Gastroesophageal sphincter (tissue), 4 donors: ENCODE measurements at regions not wholly inside any gene's neighbourhood (a gene's known extent, or its start where the extent isn't known, plus 50 kb on each side); places are given as distances from the start of the nearest gene placed in this dataset.

Experiments used
- ATAC-seq: fragments of 150-250 bp; one replicate; pipeline ENCODE4 v1.9.1; 2016; ENCODE audit warnings: mild to moderate bottlenecking, moderate library complexity
- H3K27ac ChIP-seq, 4 donors: fragments of 200-600 bp; sonication (generic) in 3 of 4; 1 replicate in 3 of 4; 2 replicates in 1 of 4; pipeline ENCODE4 v1.5.1; 2016 to 2019
- H3K27me3 ChIP-seq: fragments of 200-600 bp; sonication (generic); one replicate; pipeline ENCODE4 v1.5.1; 2019
- H3K36me3 ChIP-seq, 2 donors: fragments of 200-600 bp; sonication (generic); one replicate each; pipeline ENCODE4 v1.5.1; 2019; ENCODE audit warnings: control low read depth in 1 of 2
- H3K4me1 ChIP-seq, 3 donors: fragments of 200-600 bp; sonication (generic); 1 replicate in 2 of 3; 2 replicates in 1 of 3; pipeline ENCODE4 v1.5.1; 2016 to 2019; ENCODE audit warnings: control low read depth in 2 of 3
- H3K4me3 ChIP-seq, 2 donors: fragments of 200-600 bp; sonication (generic); one replicate each; pipeline ENCODE4 v1.5.1; 2019; ENCODE audit warnings: mild to moderate bottlenecking in 1 of 2, moderate library complexity in 1 of 2
- H3K9me3 ChIP-seq, 3 donors: fragments of 200-600 bp; sonication (generic); one replicate each; pipeline ENCODE4 v1.5.1; 2017 to 2019; ENCODE audit warnings: control low read depth in 2 of 3
- EP300 ChIP-seq: sonication (generic); formaldehyde crosslinking; IDR thresholded peaks from one replicate; pipeline ENCODE4 v1.6.1; 2017; ENCODE audit warnings: antibody characterized with exemption, mild to moderate bottlenecking
- POLR2A ChIP-seq, 2 donors: fragments of 450-650 bp; IDR thresholded peaks; one replicate each; pipeline ENCODE4 v1.6.1; 2017; ENCODE audit warnings: antibody characterized with exemption in 2 of 2, mild to moderate bottlenecking in 2 of 2, moderate library complexity in 1 of 2
- POLR2AphosphoS5 ChIP-seq: sonication (generic); formaldehyde crosslinking; IDR thresholded peaks from one replicate; pipeline ENCODE4 v1.6.1; 2017; ENCODE audit warnings: antibody characterized with exemption
- WGBS, 2 donors: methylation state at CpG; one replicate each; pipeline ENCODE4 v1.1.5; 2018; ENCODE audit warnings: low coverage in 1 of 2; 5-methylcytosine and 5-hydroxymethylcytosine counted together
- TF ChIP-seq, protein P1 (sequence below), 4 experiments: fragments of 200-600 bp in 2 of 4; fragments of 450-650 bp in 2 of 4; sonication (generic) in 1 of 4; IDR thresholded peaks; one replicate each; pipeline ENCODE4 v1.5.1; 2017 to 2019; ENCODE audit warnings: antibody characterized with exemption in 4 of 4, mild to moderate bottlenecking in 2 of 4, moderate library complexity in 2 of 4

DNA sequence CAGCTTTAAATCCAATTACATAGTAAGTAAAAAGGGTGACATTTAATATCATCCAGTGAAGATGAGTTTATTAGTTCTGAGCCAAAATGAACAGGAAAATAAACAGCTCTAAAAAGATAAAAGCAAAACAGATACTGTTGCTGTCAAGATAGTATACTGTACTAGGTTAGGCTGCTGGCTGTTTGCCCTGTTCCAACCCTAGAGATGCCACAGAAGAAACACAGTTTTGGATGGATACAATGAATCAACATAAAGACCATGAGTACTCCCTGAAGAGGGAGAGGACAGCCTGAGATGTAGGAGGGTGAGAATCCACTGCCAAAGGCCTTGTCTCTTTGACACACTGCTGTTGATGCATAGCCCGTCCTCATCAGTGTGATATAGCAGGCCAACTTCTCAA, 1302.7 kb downstream of the EFNA5 start:
- Histone ChIP-seq H3K27me3 (no peaks in the 10 kb centered on the region), H3K9me3 (peaks cover 0 to 11% (median 0%) of the 10 kb centered on the region in 3 donors), H3K4me1 (no peaks in the 10 kb centered on the region), H3K27ac (no peak overlapping the region), H3K36me3 (no peaks in the 10 kb centered on the region), H3K4me3 (no peak overlapping the region)
- ATAC-seq, result no peak
- no CpG with 5 or more reads among the region's 1 CpG for WGBS, 2 donors
- TF ChIP-seq POLR2AphosphoS5, result no peak
- no peak for TF ChIP-seq EP300
- TF ChIP-seq POLR2A (IDR thresholded peaks at IDR 0.05), result no peak

DNA sequence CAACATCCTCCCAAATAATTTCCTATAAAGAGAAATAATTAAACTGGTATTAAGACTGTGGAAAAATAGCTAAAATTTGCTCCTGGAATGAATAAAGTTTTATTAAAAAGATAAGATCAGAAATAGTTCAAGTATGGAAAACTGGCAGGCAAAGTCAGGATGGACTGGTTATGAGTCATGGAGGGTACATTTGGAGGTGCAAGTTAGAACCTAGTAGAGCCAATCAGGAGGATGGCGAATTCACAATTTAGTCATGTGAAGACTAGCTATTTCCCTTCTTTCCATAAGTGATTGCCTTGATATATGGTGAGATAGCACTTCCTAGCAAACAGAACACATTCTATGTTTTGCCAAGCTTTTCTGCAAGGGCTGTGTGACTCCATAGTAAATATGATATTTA, 1303.5 kb downstream of the EFNA5 start:
- ATAC-seq, result no peak
- Histone ChIP-seq H3K27me3 (no peaks in the 10 kb centered on the region), H3K9me3 (peaks cover 0 to 11% (median 0%) of the 10 kb centered on the region in 3 donors), H3K4me1 (no peaks in the 10 kb centered on the region), H3K36me3 (no peaks in the 10 kb centered on the region), H3K4me3 (no peak overlapping the region), H3K27ac (no peak overlapping the region)
- TF ChIP-seq POLR2AphosphoS5 (no peak), POLR2A (IDR thresholded peaks at IDR 0.05) (no peak)
- TF ChIP-seq, protein P1, sequence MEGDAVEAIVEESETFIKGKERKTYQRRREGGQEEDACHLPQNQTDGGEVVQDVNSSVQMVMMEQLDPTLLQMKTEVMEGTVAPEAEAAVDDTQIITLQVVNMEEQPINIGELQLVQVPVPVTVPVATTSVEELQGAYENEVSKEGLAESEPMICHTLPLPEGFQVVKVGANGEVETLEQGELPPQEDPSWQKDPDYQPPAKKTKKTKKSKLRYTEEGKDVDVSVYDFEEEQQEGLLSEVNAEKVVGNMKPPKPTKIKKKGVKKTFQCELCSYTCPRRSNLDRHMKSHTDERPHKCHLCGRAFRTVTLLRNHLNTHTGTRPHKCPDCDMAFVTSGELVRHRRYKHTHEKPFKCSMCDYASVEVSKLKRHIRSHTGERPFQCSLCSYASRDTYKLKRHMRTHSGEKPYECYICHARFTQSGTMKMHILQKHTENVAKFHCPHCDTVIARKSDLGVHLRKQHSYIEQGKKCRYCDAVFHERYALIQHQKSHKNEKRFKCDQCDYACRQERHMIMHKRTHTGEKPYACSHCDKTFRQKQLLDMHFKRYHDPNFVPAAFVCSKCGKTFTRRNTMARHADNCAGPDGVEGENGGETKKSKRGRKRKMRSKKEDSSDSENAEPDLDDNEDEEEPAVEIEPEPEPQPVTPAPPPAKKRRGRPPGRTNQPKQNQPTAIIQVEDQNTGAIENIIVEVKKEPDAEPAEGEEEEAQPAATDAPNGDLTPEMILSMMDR (IDR thresholded peaks at IDR 0.05), result no peak
- WGBS, 2 donors, result 90 to 95% methylated on average over 1 of the region's 1 CpG

DNA sequence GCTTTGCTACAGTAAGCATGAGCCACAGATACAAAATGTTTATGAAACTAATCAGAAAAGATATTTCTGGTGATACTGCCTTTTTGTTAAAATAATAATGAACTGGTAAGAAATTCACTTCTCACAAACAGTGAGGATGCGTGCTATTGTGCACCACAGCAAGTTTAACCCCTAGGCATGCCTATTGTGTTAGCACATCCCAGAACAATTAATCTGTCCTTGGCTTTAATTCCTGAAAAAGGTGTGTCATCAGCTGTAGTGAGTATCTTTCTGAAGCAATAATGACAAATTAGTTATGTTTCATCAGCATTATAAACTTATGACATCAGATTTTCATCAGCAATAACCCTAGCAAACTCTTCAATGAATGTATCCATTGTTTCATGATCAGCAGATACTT, 1307.2 kb downstream of the EFNA5 start:
- 80 to 92% methylated on average over 1 of the region's 1 CpG for WGBS, 2 donors
- Histone ChIP-seq H3K4me3 (no peak overlapping the region), H3K9me3 (no peaks in the 10 kb centered on the region), H3K36me3 (no peaks in the 10 kb centered on the region), H3K27ac (no peak overlapping the region), H3K27me3 (no peaks in the 10 kb centered on the region), H3K4me1 (no peaks in the 10 kb centered on the region)
- no peak for ATAC-seq
- TF ChIP-seq EP300, result no peak

DNA sequence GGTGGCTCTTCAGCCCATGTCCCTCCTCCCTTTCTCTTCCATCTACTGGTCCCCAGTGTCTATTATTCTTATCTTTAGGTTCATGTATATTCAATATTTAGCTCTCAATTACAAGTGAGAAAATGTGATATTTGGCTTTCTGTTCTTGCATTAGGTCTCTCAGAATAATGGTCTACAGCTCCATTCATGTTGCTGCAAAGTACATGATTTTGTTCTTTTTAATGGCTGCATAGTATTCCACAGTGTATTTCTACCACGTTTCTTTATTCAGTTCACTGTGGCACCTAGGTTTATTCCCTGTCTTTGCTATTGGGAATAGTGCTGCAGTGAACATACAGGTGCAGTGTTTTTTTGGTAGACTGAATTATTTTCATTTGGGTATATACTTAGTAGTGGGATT, 1308.8 kb downstream of the EFNA5 start:
- Histone ChIP-seq H3K27ac (no peak overlapping the region), H3K36me3 (no peaks in the 10 kb centered on the region), H3K9me3 (no peaks in the 10 kb centered on the region), H3K4me1 (no peaks in the 10 kb centered on the region), H3K4me3 (no peak overlapping the region), H3K27me3 (no peaks in the 10 kb centered on the region)
- no peak for ATAC-seq
- WGBS, 2 donors, result 75 to 88% methylated on average over 1 of the region's 1 CpG
- TF ChIP-seq EP300 (no peak), POLR2AphosphoS5 (no peak), POLR2A (IDR thresholded peaks at IDR 0.05) (no peak)
- TF ChIP-seq, protein P1 (IDR thresholded peaks at IDR 0.05), result no peak

DNA sequence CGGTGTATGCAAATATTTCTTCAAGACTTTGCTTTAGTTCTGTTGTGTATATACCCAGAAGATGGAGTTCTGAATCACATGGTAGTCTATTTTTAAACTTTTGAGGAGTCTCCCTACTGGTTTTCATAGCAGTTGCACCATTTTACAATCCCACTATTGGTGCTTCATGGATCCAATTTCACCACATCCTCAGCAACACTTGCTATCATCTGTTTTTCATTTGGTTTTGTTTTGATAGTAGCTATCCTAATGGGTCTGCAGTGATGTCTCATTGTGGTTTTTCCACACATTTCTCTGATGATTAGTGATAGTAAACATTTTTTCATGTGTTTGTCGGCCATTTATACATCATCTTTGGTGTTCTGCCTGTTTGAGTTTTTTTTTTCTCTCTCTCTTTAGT, 1339.3 kb downstream of the EFNA5 start:
- WGBS, 2 donors, result 71 to 79% methylated on average over 2 of the region's 2 CpGs
- Histone ChIP-seq H3K36me3 (no peaks in the 10 kb centered on the region), H3K9me3 (no peaks in the 10 kb centered on the region), H3K27me3 (no peaks in the 10 kb centered on the region), H3K27ac (no peak overlapping the region), H3K4me3 (no peak overlapping the region), H3K4me1 (no peaks in the 10 kb centered on the region)
- TF ChIP-seq, protein P1 (IDR thresholded peaks at IDR 0.05), result no peak
- no peak for TF ChIP-seq POLR2AphosphoS5
- TF ChIP-seq POLR2A (IDR thresholded peaks at IDR 0.05), result no peak
- no peak for TF ChIP-seq EP300
- no peak for ATAC-seq

DNA sequence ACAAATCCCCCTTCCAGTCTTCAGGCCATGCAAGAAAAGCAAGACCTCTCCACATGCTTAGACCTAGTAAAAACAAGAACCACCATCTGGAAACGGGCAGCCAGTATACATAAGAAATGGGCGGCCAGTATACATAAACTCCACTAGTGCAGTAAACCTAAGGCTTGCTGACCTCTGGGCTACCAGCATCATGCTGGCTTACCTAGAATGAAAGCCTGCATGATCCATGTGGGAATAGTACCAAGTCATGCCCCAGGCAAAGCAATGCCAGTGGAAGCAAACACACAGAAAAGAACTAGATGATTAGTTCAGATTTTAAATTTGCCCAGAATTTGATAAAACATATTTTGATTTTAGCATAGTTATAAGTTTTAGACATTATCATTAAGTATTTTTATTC, 1346.4 kb downstream of the EFNA5 start:
- TF ChIP-seq EP300 (no peak), POLR2AphosphoS5 (no peak), POLR2A (IDR thresholded peaks at IDR 0.05) (no peak)
- TF ChIP-seq, protein P1 (IDR thresholded peaks at IDR 0.05), result no peak
- Histone ChIP-seq H3K9me3 (no peaks in the 10 kb centered on the region), H3K4me3 (no peak overlapping the region), H3K27me3 (no peaks in the 10 kb centered on the region), H3K27ac (no peak overlapping the region), H3K36me3 (no peaks in the 10 kb centered on the region), H3K4me1 (no peaks in the 10 kb centered on the region)
- WGBS, 2 donors, result 88% methylated on average over 2 of the region's 2 CpGs; no CpG with 5 or more reads in 1 of the 2 donors
- ATAC-seq, result no peak
